Keratinocyte (primary cell): ENCODE measurements at regions not wholly inside any gene's neighbourhood (a gene's known extent, or its start where the extent isn't known, plus 50 kb on each side); places are given as distances from the start of the nearest gene placed in this dataset.

ENCODE experiments used
- DNase-seq: peaks from one replicate; pipeline ENCODE4 v3.0.0-alpha.2; 2011; ENCODE audit warnings: low read depth, missing footprints, low spot score
- FAIRE-seq: peaks from 2 replicates; lab custom pipeline; 2011; peaks lifted over from hg19 to GRCh38; lab: Jason Lieb, UNC
- H2AFZ ChIP-seq: 2 replicates; pipeline ENCODE4 v1.6.0; 2012; ENCODE audit warnings: low read length, control low read depth, inconsistent platforms; ENCODE audit not compliant: control insufficient read depth
- H3K27ac ChIP-seq: 2 replicates; pipeline ENCODE4 v1.5.1; 2011; ENCODE audit warnings: low read length; ENCODE audit not compliant: control insufficient read depth, insufficient read depth
- H3K27me3 ChIP-seq: 3 replicates; pipeline ENCODE4 v1.6.0; 2011; ENCODE audit warnings: low read length; ENCODE audit not compliant: control insufficient read depth, insufficient read depth; ENCODE audit errors: extremely low read depth
- H3K36me3 ChIP-seq, 2 experiments: 2 replicates in 1 of 2; 3 replicates in 1 of 2; pipeline ENCODE4 v1.5.1; 2011; ENCODE audit warnings: low read length in 2 of 2, mild to moderate bottlenecking in 1 of 2; ENCODE audit not compliant: control insufficient read depth in 2 of 2, insufficient read depth in 2 of 2; ENCODE audit errors: extremely low read depth in 1 of 2
- H3K4me1 ChIP-seq: 3 replicates; pipeline ENCODE4 v1.5.1; 2011; ENCODE audit warnings: low read length; ENCODE audit not compliant: control insufficient read depth, insufficient read depth; ENCODE audit errors: extremely low read depth
- H3K4me2 ChIP-seq: 3 replicates; pipeline ENCODE4 v1.6.0; 2011; ENCODE audit warnings: low read depth, low read length; ENCODE audit not compliant: control insufficient read depth, insufficient read depth; ENCODE audit errors: extremely low read depth
- H3K4me3 ChIP-seq, 3 experiments: fragments of 200-600 bp in 1 of 3; sonication (generic) in 1 of 3; 2 replicates in 2 of 3; 3 replicates in 1 of 3; pipeline ENCODE4 v1.5.1; 2011 to 2016; ENCODE audit warnings: low read length in 3 of 3, mild to moderate bottlenecking in 3 of 3, control low read depth in 2 of 3, inconsistent platforms in 1 of 3, low read depth in 1 of 3, mixed read lengths in 1 of 3, mixed run types in 1 of 3, moderate library complexity in 1 of 3; ENCODE audit not compliant: control insufficient read depth in 2 of 3, insufficient read depth in 2 of 3; ENCODE audit errors: extremely low read depth in 1 of 3
- H3K79me2 ChIP-seq: 2 replicates; pipeline ENCODE4 v1.6.0; 2012; ENCODE audit warnings: low read length; ENCODE audit not compliant: control insufficient read depth, insufficient read depth
- H3K9ac ChIP-seq: 3 replicates; pipeline ENCODE4 v1.6.0; 2011; ENCODE audit warnings: low read length; ENCODE audit not compliant: control insufficient read depth, insufficient read depth; ENCODE audit errors: extremely low read depth
- H3K9me1 ChIP-seq: 3 replicates; pipeline ENCODE4 v1.6.0; 2011; ENCODE audit warnings: low read length; ENCODE audit not compliant: control insufficient read depth, insufficient read depth; ENCODE audit errors: extremely low read depth
- H3K9me3 ChIP-seq: 2 replicates; pipeline ENCODE4 v1.5.1; 2012; ENCODE audit warnings: low read depth, low read length; ENCODE audit not compliant: control insufficient read depth
- H4K20me1 ChIP-seq: 3 replicates; pipeline ENCODE4 v1.6.0; 2011; ENCODE audit warnings: low read length; ENCODE audit not compliant: control insufficient read depth, insufficient read depth; ENCODE audit errors: extremely low read depth
- CTCF ChIP-seq, 3 experiments: IDR thresholded peaks in 1 of 3; conservative IDR thresholded peaks in 1 of 3; optimal IDR thresholded peaks in 1 of 3; 2 replicates in 2 of 3; 3 replicates in 1 of 3; pipeline versions ENCODE3 to v1.5.1; 2011; ENCODE audit warnings: low read length in 3 of 3, mild to moderate bottlenecking in 3 of 3, moderate library complexity in 2 of 3, control low read depth in 1 of 3, inconsistent platforms in 1 of 3; ENCODE audit not compliant: insufficient read depth in 2 of 3; ENCODE audit errors: extremely low read depth in 1 of 3
- EZH2 ChIP-seq: IDR thresholded peaks from one replicate; pipeline ENCODE4 v1.6.1; 2012; ENCODE audit warnings: inconsistent platforms, mild to moderate bottlenecking, low read length, moderate library complexity
- dilution Hi-C: fragments of 300-500 bp; cut with MboI; formaldehyde crosslinking; loops from one replicate; pipeline ENCODE4 v1.7.0; 2020; ENCODE audit warnings: low sequenced_read_pairs; ENCODE audit not compliant: extremely low pct_ligation_motif_present

- no peak for FAIRE-seq
- DNase-seq: no peak
- TF ChIP-seq EZH2 (no peak), CTCF (optimal IDR thresholded peaks at IDR 0.05 in 1 of 3, IDR thresholded peaks at IDR 0.05 in 1 of 3, conservative IDR thresholded peaks at IDR 0.05 in 1 of 3; ENCODE audit: extremely low read depth in 1 of 3, insufficient read depth in 2 of 3, low read length in 3 of 3) (no peak)
- H3K9me3 ChIP-seq: no peaks in the 10 kb centered on the region
- no peaks in the 10 kb centered on the region for H3K4me1 ChIP-seq
- H3K27ac ChIP-seq: no peak overlapping the region
- H3K36me3 ChIP-seq: no peaks in the 10 kb centered on the region
- no peaks in the 10 kb centered on the region for H3K9me1 ChIP-seq
- H4K20me1 ChIP-seq: no peaks in the 10 kb centered on the region
- H3K4me2 ChIP-seq: no peak overlapping the region
- H3K4me3 ChIP-seq: no peak overlapping the region
- no peaks in the 10 kb centered on the region for H3K79me2 ChIP-seq
- no peak overlapping the region for H2AFZ ChIP-seq
- dilution Hi-C loops: no loop called here
- no peak overlapping the region for H3K9ac ChIP-seq
- H3K27me3 ChIP-seq: no peaks in the 10 kb centered on the region
These were observed 687.7 kb upstream of the ARRDC3 start for GRCh38 chr5:92070786-92071185.

DNA sequence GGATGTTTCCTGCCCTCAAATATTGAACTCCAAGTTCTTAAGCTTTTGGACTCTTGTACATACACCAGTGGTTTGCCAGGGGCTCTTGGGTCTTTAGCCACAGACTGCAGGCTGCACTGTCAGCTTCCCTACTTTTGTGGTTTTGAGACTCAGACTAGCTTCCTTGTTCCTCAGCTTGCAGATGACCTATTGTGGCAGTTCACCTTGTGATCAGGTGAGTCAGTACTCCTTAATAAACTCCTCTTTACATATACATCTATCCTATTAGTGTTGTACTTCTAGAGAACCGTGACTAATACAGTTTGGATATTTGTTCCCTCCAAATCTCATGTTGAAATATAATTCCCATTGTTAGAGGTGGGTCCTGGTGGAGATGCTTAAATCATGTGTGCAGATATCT is 681.9 kb upstream of the ARRDC3 start:
- no peaks in the 10 kb centered on the region for H4K20me1 ChIP-seq
- dilution Hi-C loops: no loop called here
- no peak for TF ChIP-seq EZH2
- TF ChIP-seq CTCF (optimal IDR thresholded peaks at IDR 0.05 in 1 of 3, IDR thresholded peaks at IDR 0.05 in 1 of 3, conservative IDR thresholded peaks at IDR 0.05 in 1 of 3; ENCODE audit: extremely low read depth in 1 of 3, insufficient read depth in 2 of 3, low read length in 3 of 3): no peak
- no peaks in the 10 kb centered on the region for H3K4me1 ChIP-seq
- no peak overlapping the region for H3K27ac ChIP-seq
- H2AFZ ChIP-seq: no peak overlapping the region
- H3K79me2 ChIP-seq: no peaks in the 10 kb centered on the region
- no peak overlapping the region for H3K4me2 ChIP-seq
- DNase-seq: no peak
- H3K36me3 ChIP-seq: no peaks in the 10 kb centered on the region
- H3K4me3 ChIP-seq: no peak overlapping the region
- H3K27me3 ChIP-seq: no peaks in the 10 kb centered on the region
- no peaks in the 10 kb centered on the region for H3K9me1 ChIP-seq
- no peaks in the 10 kb centered on the region for H3K9me3 ChIP-seq
- FAIRE-seq: no peak
- H3K9ac ChIP-seq: no peak overlapping the region
